NK-92 treated with Interleukin-12 subunit alpha and Interleukin-12 subunit beta, amount 100 ng/mL, for 24 hours (cell line): ENCODE measurements at regions not wholly inside any gene's neighbourhood (a gene's known extent, or its start where the extent isn't known, plus 50 kb on each side); places are given as distances from the start of the nearest gene placed in this dataset.

ENCODE experiments used
- DNase-seq: peaks from one replicate; lab custom pipeline; 2025; lab: John Stamatoyannopoulos, UW

- DNase-seq = no peak
Observed at GRCh38 chr1:177847843-177848242, 122.0 kb downstream of the SEC16B start.

GRCh38 chr1:177838907-177839485 lies 130.9 kb downstream of the SEC16B start:
- no peak for DNase-seq

- no peak for DNase-seq
Observed at GRCh38 chr1:177833631-177834030, 136.2 kb downstream of the SEC16B start.

GRCh38 chr1:177830531-177831135 lies 139.2 kb downstream of the SEC16B start:
- DNase-seq = no peak

GRCh38 chr1:177825276-177825901 lies 144.5 kb downstream of the SEC16B start:
- DNase-seq = no peak

- no peak for DNase-seq
Observed at GRCh38 chr1:177824508-177824982, 145.3 kb downstream of the SEC16B start.

- no peak for DNase-seq
Observed at GRCh38 chr1:177820213-177820612, 149.6 kb downstream of the SEC16B start.

GRCh38 chr1:177817937-177818875 lies 151.7 kb downstream of the SEC16B start:
- no peak for DNase-seq

GRCh38 chr1:177812650-177813049 lies 157.2 kb downstream of the SEC16B start:
- DNase-seq = no peak

GRCh38 chr1:177812144-177812543 lies 157.7 kb downstream of the SEC16B start:
- DNase-seq = no peak

- no peak for DNase-seq
Observed at GRCh38 chr1:177811429-177811828, 158.4 kb downstream of the SEC16B start.

- peak; percentile 24 for DNase-seq
Observed at GRCh38 chr1:177809819-177810218, 160.0 kb downstream of the SEC16B start.

GRCh38 chr1:177802304-177802703 lies 167.6 kb downstream of the SEC16B start:
- no peak for DNase-seq

- no peak for DNase-seq
Observed at GRCh38 chr1:177801790-177802189, 168.1 kb downstream of the SEC16B start.

- DNase-seq = no peak
Observed at GRCh38 chr1:177800400-177801088, 169.3 kb downstream of the SEC16B start.

GRCh38 chr1:177799746-177800145 lies 170.1 kb downstream of the SEC16B start:
- no peak for DNase-seq

GRCh38 chr1:177798614-177799013 lies 171.2 kb downstream of the SEC16B start:
- no peak for DNase-seq

- no peak for DNase-seq
Observed at GRCh38 chr1:177796561-177796960, 173.3 kb downstream of the SEC16B start.

GRCh38 chr1:177794376-177794991 lies 175.4 kb downstream of the SEC16B start:
- DNase-seq = no peak

- DNase-seq = no peak
Observed at GRCh38 chr1:177793900-177794299, 176.0 kb downstream of the SEC16B start.

- DNase-seq = no peak
Observed at GRCh38 chr1:177790566-177790965, 179.3 kb downstream of the SEC16B start.
